Right atrium auricular region (tissue), 2 donors: ENCODE measurements at regions not wholly inside any gene's neighbourhood (a gene's known extent, or its start where the extent isn't known, plus 50 kb on each side); places are given as distances from the start of the nearest gene placed in this dataset.

ENCODE experiments used
- DNase-seq: peaks from one replicate; pipeline ENCODE4 v3.0.0-alpha.2; 2019; ENCODE audit warnings: low spot score
- H3K27ac ChIP-seq, 2 donors: fragments of 200-600 bp; sonication (generic); 1 replicate in 1 of 2; 2 replicates in 1 of 2; pipeline ENCODE4 v1.5.1; 2016 to 2019
- H3K27me3 ChIP-seq, 2 donors: fragments of 200-600 bp; sonication (generic); one replicate each; pipeline versions ENCODE4 v1.5.1 to v1.6.0; 2017 to 2019
- H3K36me3 ChIP-seq: fragments of 200-600 bp; sonication (generic); one replicate; pipeline ENCODE4 v1.5.1; 2016
- H3K4me1 ChIP-seq, 2 donors: fragments of 200-600 bp; sonication (generic); one replicate each; pipeline versions ENCODE4 v1.5.1 to v1.6.0; 2017 to 2019
- H3K4me3 ChIP-seq, 2 donors: fragments of 200-600 bp; sonication (generic); 1 replicate in 1 of 2; 2 replicates in 1 of 2; pipeline ENCODE4 v1.5.1; 2017 to 2019; ENCODE audit warnings: mild to moderate bottlenecking in 1 of 2, moderate library complexity in 1 of 2
- H3K9me3 ChIP-seq, 2 donors: fragments of 200-600 bp; sonication (generic); one replicate each; pipeline ENCODE4 v1.5.1; 2019
- CTCF ChIP-seq, 2 donors: fragments of 200-600 bp; sonication (generic); IDR thresholded peaks; one replicate each; pipeline ENCODE4 v1.5.1; 2019; ENCODE audit warnings: antibody characterized with exemption in 2 of 2

- Histone ChIP-seq H3K27ac (no peak overlapping the region), H3K9me3 (no peaks in the 10 kb centered on the region), H3K27me3 (no peaks in the 10 kb centered on the region), H3K4me1 (no peaks in the 10 kb centered on the region), H3K36me3 (no peaks in the 10 kb centered on the region), H3K4me3 (no peak overlapping the region)
- TF ChIP-seq CTCF (IDR thresholded peaks at IDR 0.05): no peak
- DNase-seq: no peak
Observed at GRCh38 chr19:56959205-56959604, 118.7 kb upstream of the PEG3 start.

GRCh38 chr19:56960959-56961543 lies 120.5 kb upstream of the PEG3 start:
- no peak for TF ChIP-seq CTCF (IDR thresholded peaks at IDR 0.05)
- Histone ChIP-seq H3K4me1 (no peaks in the 10 kb centered on the region), H3K36me3 (no peaks in the 10 kb centered on the region), H3K27me3 (no peaks in the 10 kb centered on the region), H3K9me3 (no peaks in the 10 kb centered on the region), H3K4me3 (no peak overlapping the region), H3K27ac (no peak overlapping the region)
- no peak for DNase-seq

- H3K4me1 ChIP-seq: no peaks in the 10 kb centered on the region
- H3K36me3 ChIP-seq: no peaks in the 10 kb centered on the region
- H3K27ac ChIP-seq: no peak overlapping the region
- no peak for TF ChIP-seq CTCF (IDR thresholded peaks at IDR 0.05)
- no peaks in the 10 kb centered on the region for H3K9me3 ChIP-seq
- H3K4me3 ChIP-seq: no peak overlapping the region
- no peak for DNase-seq
- no peaks in the 10 kb centered on the region for H3K27me3 ChIP-seq
Observed at GRCh38 chr19:56964410-56964920, 123.9 kb upstream of the PEG3 start.

- H3K27me3 ChIP-seq: no peaks in the 10 kb centered on the region
- H3K36me3 ChIP-seq: no peaks in the 10 kb centered on the region
- no peak overlapping the region for H3K4me3 ChIP-seq
- no peak for DNase-seq
- H3K9me3 ChIP-seq: no peaks in the 10 kb centered on the region
- no peak for TF ChIP-seq CTCF (IDR thresholded peaks at IDR 0.05)
- H3K4me1 ChIP-seq: no peaks in the 10 kb centered on the region
- H3K27ac ChIP-seq: no peak overlapping the region
Observed at GRCh38 chr19:56966225-56966696, 125.7 kb upstream of the PEG3 start.

GRCh38 chr19:56966697-56967299 lies 126.3 kb upstream of the PEG3 start:
- no peak overlapping the region for H3K27ac ChIP-seq
- no peaks in the 10 kb centered on the region for H3K4me1 ChIP-seq
- no peaks in the 10 kb centered on the region for H3K36me3 ChIP-seq
- TF ChIP-seq CTCF (IDR thresholded peaks at IDR 0.05): no peak
- H3K27me3 ChIP-seq: no peaks in the 10 kb centered on the region
- DNase-seq: no peak
- H3K9me3 ChIP-seq: no peaks in the 10 kb centered on the region
- H3K4me3 ChIP-seq: no peak overlapping the region
